A549 (cell line): ENCODE measurements at regions not wholly inside any gene's neighbourhood (a gene's known extent, or its start where the extent isn't known, plus 50 kb on each side); places are given as distances from the start of the nearest gene placed in this dataset.

ENCODE experiments used
- ATAC-seq, 2 experiments: fragments of 200-7000 bp in 1 of 2; fragments of >200 bp in 1 of 2; cut with Nextera tagmentation in 1 of 2; cut with Tn5 transposase in 1 of 2; 3 replicates each; pipeline versions ENCODE4 v1.8.0 to v1.9.1; 2018 to 2020; ENCODE audit warnings: mild to moderate bottlenecking in 1 of 2, moderate library complexity in 1 of 2
- CTCF ChIA-PET: fragments of 300-600 bp; sonication (Branson Sonifier 250); formaldehyde crosslinking; extraction: SDS; loops from one replicate; lab custom pipeline; 2021; ENCODE audit warnings: antibody characterized with exemption, inconsistent platforms; lab: Yijun Ruan, JAX
- POLR2A ChIA-PET: fragments of 350-600 bp; formaldehyde crosslinking; extraction: SDS; loops from one replicate; lab custom pipeline; 2021; ENCODE audit warnings: antibody characterized with exemption, inconsistent platforms; lab: Yijun Ruan, JAX
- DNase-seq, 2 experiments: peaks; one replicate each; pipeline versions ENCODE4 v3.0.0 to v3.0.0-alpha.2; 2011 to 2016; ENCODE audit warnings: low read depth in 1 of 2, low spot score in 1 of 2
- FAIRE-seq: peaks from 2 replicates; lab custom pipeline; 2011; peaks lifted over from hg19 to GRCh38; lab: Jason Lieb, UNC
- H3K27ac ChIP-seq, 2 experiments: fragments of >200 bp; sonication (Bioruptor Twin); formaldehyde crosslinking; 3 replicates each; pipeline ENCODE4 v1.5.1; 2016 to 2017
- H3K4me1 ChIP-seq: fragments of >200 bp; sonication (Bioruptor Twin); formaldehyde crosslinking; 3 replicates; pipeline ENCODE4 v1.6.1; 2016
- H3K4me2 ChIP-seq: fragments of >200 bp; sonication (Bioruptor Twin); formaldehyde crosslinking; 3 replicates; pipeline ENCODE4 v1.6.1; 2016
- H3K4me3 ChIP-seq: fragments of >200 bp; sonication (Bioruptor Twin); formaldehyde crosslinking; 3 replicates; pipeline ENCODE4 v1.5.1; 2016
- H3K9me3 ChIP-seq: fragments of >200 bp; sonication (Bioruptor Twin); formaldehyde crosslinking; 3 replicates; pipeline ENCODE4 v1.6.1; 2016
- CBX2 ChIP-seq: fragments of 200-600 bp; sonication (generic); IDR thresholded peaks from 2 replicates; pipeline ENCODE4 v1.6.1; 2016; ENCODE audit warnings: low read depth, mild to moderate bottlenecking, borderline replicate concordance
- CTCF ChIP-seq: fragments of >200 bp; sonication (Bioruptor Twin); formaldehyde crosslinking; IDR thresholded peaks from 3 replicates; pipeline ENCODE4 v1.5.1; 2016
- FOSB ChIP-seq: fragments of 250-450 bp; sonication (Bioruptor Pico); IDR thresholded peaks from 2 replicates; pipeline ENCODE4 v1.5.0; 2020; ENCODE audit warnings: mild to moderate bottlenecking, moderate library complexity
- FOXS1 ChIP-seq: fragments of 250-450 bp; sonication (Bioruptor Pico); IDR thresholded peaks from 2 replicates; pipeline ENCODE4 v1.5.0; 2020; ENCODE audit warnings: mild to moderate bottlenecking, moderate library complexity
- HDAC2 ChIP-seq: fragments of 200-600 bp; sonication (generic); IDR thresholded peaks from 2 replicates; pipeline ENCODE4 v1.6.1; 2016
- HOXA7 ChIP-seq: fragments of 250-450 bp; sonication (Bioruptor Pico); IDR thresholded peaks from 2 replicates; pipeline ENCODE4 v1.5.0; 2020; ENCODE audit warnings: mild to moderate bottlenecking, moderate library complexity
- KDM1A ChIP-seq: fragments of 200-600 bp; sonication (generic); IDR thresholded peaks from 2 replicates; pipeline ENCODE4 v1.6.1; 2016; ENCODE audit warnings: low read depth, mild to moderate bottlenecking
- MAFK ChIP-seq: fragments of 450-650 bp; IDR thresholded peaks from 2 replicates; pipeline ENCODE4 v1.6.1; 2014; ENCODE audit not compliant: partially characterized antibody
- NPAS2 ChIP-seq: fragments of 250-450 bp; sonication (Bioruptor Pico); IDR thresholded peaks from 2 replicates; pipeline ENCODE4 v1.8.0; 2022; ENCODE audit warnings: mild to moderate bottlenecking, moderate library complexity, borderline replicate concordance
- NR3C1 ChIP-seq: fragments of >200 bp; sonication (Bioruptor Twin); formaldehyde crosslinking; IDR thresholded peaks from 3 replicates; pipeline ENCODE4 v1.6.1; 2017
- PBX3 ChIP-seq: IDR thresholded peaks from 2 replicates; pipeline ENCODE4 v1.6.1; 2012
- PHF8 ChIP-seq: fragments of 200-600 bp; sonication (generic); IDR thresholded peaks from 2 replicates; pipeline ENCODE4 v1.6.1; 2016; ENCODE audit warnings: low read depth, mild to moderate bottlenecking, antibody characterized with exemption, moderate library complexity, borderline replicate concordance
- RARB ChIP-seq: fragments of 250-450 bp; sonication (Bioruptor Pico); IDR thresholded peaks from 2 replicates; pipeline ENCODE4 v1.8.0; 2021; ENCODE audit warnings: mild to moderate bottlenecking, moderate library complexity
- ZC3H11A ChIP-seq: fragments of 450-650 bp; IDR thresholded peaks from 2 replicates; pipeline ENCODE4 v1.6.1; 2014; ENCODE audit warnings: antibody characterized with exemption, mild to moderate bottlenecking
- ZFP36 ChIP-seq: fragments of 450-650 bp; IDR thresholded peaks from 2 replicates; pipeline ENCODE4 v1.6.1; 2014; ENCODE audit warnings: borderline replicate concordance; ENCODE audit not compliant: partially characterized antibody
- ZSCAN20 ChIP-seq: fragments of 250-450 bp; sonication (Bioruptor Pico); IDR thresholded peaks from 2 replicates; pipeline ENCODE4 v1.8.0; 2022; ENCODE audit warnings: mild to moderate bottlenecking, moderate library complexity
- WGBS: methylation state at CpG from one replicate; pipeline ENCODE4 v1.1.6; 2017; ENCODE audit errors: missing lambda C conversion rate; 5-methylcytosine and 5-hydroxymethylcytosine counted together
- TF ChIP-seq, protein P1 (sequence below): fragments of 200-600 bp; sonication (generic); IDR thresholded peaks from 2 replicates; pipeline ENCODE4 v1.6.1; 2016; ENCODE audit warnings: antibody characterized with exemption, mild to moderate bottlenecking, moderate library complexity
- TF ChIP-seq, protein P2 (sequence below): IDR thresholded peaks from 2 replicates; pipeline ENCODE4 v1.6.1; 2012; ENCODE audit warnings: low read depth, borderline replicate concordance
- TF ChIP-seq, protein P3 (sequence below): fragments of 250-450 bp; sonication (Bioruptor Pico); IDR thresholded peaks from 2 replicates; pipeline ENCODE4 v1.5.0; 2020; ENCODE audit warnings: low read depth, mild to moderate bottlenecking, moderate library complexity
- TF ChIP-seq, protein P4 (sequence below): fragments of 250-450 bp; sonication (Bioruptor Pico); IDR thresholded peaks from 2 replicates; pipeline ENCODE4 v1.5.0; 2021; ENCODE audit warnings: mild to moderate bottlenecking, moderate library complexity, borderline replicate concordance
- TF ChIP-seq, protein P5 (sequence below): fragments of >200 bp; sonication (Bioruptor Twin); formaldehyde crosslinking; IDR thresholded peaks from 2 replicates; pipeline ENCODE4 v1.6.1; 2016
- TF ChIP-seq, protein P6 (sequence below): fragments of 150-350 bp; IDR thresholded peaks from 2 replicates; pipeline ENCODE4 v1.6.1; 2014; ENCODE audit warnings: low read depth, mild to moderate bottlenecking, low read length

DNA sequence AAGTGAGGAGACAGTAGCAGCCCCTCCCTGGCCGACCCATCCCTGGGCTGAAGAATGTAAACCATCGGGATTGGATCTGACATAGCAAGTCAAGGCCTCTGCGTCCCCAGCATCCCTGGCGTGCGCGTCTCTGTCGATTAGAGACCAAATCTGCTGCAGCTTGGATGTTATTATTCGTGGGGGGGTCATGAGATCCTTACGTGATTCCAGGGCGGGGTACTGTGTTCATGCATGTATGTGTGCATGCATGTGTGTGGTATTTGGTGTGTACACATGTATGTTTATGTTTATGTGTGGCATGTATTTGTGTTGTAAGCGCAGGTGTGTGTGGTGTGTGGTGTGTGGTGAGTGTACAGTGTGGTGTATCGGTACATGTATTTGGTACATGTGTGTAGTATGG lies 741.8 kb upstream of the SALL3 start (continued):
- TF ChIP-seq CBX2 (no peak), PBX3 (no peak), HOXA7 (no peak), ZSCAN20 (CRISPR knock-in tag) (no peak)

GRCh38 chr18:78238404-78239089 lies 741.1 kb upstream of the SALL3 start:
- Histone ChIP-seq H3K4me1 (no peaks in the 10 kb centered on the region), H3K4me3 (no peak overlapping the region), H3K27ac (no peak overlapping the region), H3K4me2 (no peak overlapping the region), H3K9me3 (no peaks in the 10 kb centered on the region)
- WGBS: 83% methylated on average over 31 of the region's 46 CpGs
- TF ChIP-seq FOXS1 (CRISPR knock-in tag) (no peak), MAFK (no peak), RARB (no peak), CTCF (no peak), NPAS2 (no peak), ZFP36 (no peak), ZC3H11A (no peak), KDM1A (no peak), FOSB (CRISPR knock-in tag) (no peak), PHF8 (no peak), NR3C1 (no peak), HDAC2 (no peak)
- TF ChIP-seq, protein P1, sequence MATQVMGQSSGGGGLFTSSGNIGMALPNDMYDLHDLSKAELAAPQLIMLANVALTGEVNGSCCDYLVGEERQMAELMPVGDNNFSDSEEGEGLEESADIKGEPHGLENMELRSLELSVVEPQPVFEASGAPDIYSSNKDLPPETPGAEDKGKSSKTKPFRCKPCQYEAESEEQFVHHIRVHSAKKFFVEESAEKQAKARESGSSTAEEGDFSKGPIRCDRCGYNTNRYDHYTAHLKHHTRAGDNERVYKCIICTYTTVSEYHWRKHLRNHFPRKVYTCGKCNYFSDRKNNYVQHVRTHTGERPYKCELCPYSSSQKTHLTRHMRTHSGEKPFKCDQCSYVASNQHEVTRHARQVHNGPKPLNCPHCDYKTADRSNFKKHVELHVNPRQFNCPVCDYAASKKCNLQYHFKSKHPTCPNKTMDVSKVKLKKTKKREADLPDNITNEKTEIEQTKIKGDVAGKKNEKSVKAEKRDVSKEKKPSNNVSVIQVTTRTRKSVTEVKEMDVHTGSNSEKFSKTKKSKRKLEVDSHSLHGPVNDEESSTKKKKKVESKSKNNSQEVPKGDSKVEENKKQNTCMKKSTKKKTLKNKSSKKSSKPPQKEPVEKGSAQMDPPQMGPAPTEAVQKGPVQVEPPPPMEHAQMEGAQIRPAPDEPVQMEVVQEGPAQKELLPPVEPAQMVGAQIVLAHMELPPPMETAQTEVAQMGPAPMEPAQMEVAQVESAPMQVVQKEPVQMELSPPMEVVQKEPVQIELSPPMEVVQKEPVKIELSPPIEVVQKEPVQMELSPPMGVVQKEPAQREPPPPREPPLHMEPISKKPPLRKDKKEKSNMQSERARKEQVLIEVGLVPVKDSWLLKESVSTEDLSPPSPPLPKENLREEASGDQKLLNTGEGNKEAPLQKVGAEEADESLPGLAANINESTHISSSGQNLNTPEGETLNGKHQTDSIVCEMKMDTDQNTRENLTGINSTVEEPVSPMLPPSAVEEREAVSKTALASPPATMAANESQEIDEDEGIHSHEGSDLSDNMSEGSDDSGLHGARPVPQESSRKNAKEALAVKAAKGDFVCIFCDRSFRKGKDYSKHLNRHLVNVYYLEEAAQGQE: no peak
- TF ChIP-seq, protein P2, sequence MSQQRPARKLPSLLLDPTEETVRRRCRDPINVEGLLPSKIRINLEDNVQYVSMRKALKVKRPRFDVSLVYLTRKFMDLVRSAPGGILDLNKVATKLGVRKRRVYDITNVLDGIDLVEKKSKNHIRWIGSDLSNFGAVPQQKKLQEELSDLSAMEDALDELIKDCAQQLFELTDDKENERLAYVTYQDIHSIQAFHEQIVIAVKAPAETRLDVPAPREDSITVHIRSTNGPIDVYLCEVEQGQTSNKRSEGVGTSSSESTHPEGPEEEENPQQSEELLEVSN: no peak
- TF ChIP-seq, protein P3, sequence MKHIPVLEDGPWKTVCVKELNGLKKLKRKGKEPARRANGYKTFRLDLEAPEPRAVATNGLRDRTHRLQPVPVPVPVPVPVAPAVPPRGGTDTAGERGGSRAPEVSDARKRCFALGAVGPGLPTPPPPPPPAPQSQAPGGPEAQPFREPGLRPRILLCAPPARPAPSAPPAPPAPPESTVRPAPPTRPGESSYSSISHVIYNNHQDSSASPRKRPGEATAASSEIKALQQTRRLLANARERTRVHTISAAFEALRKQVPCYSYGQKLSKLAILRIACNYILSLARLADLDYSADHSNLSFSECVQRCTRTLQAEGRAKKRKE (CRISPR knock-in tag): no peak
- TF ChIP-seq, protein P4, sequence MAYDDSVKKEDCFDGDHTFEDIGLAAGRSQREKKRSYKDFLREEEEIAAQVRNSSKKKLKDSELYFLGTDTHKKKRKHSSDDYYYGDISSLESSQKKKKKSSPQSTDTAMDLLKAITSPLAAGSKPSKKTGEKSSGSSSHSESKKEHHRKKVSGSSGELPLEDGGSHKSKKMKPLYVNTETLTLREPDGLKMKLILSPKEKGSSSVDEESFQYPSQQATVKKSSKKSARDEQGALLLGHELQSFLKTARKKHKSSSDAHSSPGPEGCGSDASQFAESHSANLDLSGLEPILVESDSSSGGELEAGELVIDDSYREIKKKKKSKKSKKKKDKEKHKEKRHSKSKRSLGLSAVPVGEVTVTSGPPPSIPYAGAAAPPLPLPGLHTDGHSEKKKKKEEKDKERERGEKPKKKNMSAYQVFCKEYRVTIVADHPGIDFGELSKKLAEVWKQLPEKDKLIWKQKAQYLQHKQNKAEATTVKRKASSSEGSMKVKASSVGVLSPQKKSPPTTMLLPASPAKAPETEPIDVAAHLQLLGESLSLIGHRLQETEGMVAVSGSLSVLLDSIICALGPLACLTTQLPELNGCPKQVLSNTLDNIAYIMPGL (CRISPR knock-in tag): no peak
- TF ChIP-seq, protein P5, sequence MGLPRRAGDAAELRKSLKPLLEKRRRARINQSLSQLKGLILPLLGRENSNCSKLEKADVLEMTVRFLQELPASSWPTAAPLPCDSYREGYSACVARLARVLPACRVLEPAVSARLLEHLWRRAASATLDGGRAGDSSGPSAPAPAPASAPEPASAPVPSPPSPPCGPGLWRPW: no peak
- TF ChIP-seq, protein P6, sequence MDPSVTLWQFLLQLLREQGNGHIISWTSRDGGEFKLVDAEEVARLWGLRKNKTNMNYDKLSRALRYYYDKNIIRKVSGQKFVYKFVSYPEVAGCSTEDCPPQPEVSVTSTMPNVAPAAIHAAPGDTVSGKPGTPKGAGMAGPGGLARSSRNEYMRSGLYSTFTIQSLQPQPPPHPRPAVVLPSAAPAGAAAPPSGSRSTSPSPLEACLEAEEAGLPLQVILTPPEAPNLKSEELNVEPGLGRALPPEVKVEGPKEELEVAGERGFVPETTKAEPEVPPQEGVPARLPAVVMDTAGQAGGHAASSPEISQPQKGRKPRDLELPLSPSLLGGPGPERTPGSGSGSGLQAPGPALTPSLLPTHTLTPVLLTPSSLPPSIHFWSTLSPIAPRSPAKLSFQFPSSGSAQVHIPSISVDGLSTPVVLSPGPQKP: no peak
- ChIA-PET POLR2A (no interaction called here), CTCF (no interaction called here)
- ATAC-seq (no peak), DNase-seq (no peak), FAIRE-seq (no peak)
